ENCODE measurements at regions not wholly inside any gene's neighbourhood (a gene's known extent, or its start where the extent isn't known, plus 50 kb on each side); places are given as distances from the start of the nearest gene placed in this dataset.
A peak's percentile ranks its signal among the peaks of the same experiment; 100 is the strongest.

GRCh38 chr14:98984027-98984718, 287.8 kb downstream of the BCL11B start:
- no peaks in the 10 kb centered on the region for H3K27me3 ChIP-seq (ENCODE audit: control insufficient read depth, insufficient read depth, low read length, poor library complexity, severe bottlenecking)
- no peaks in the 10 kb centered on the region for H3K27me3 Mint-ChIP-seq (ENCODE audit: insufficient read depth)

GRCh38 chr14:98984719-98985041, 287.3 kb downstream of the BCL11B start:
- H3K27me3 ChIP-seq (ENCODE audit: control insufficient read depth, insufficient read depth, low read length, poor library complexity, severe bottlenecking), result no peaks in the 10 kb centered on the region

More at GRCh38 chr14:98984027-98984718, 287.8 kb downstream of the BCL11B start:
- WGBS, 2 experiments (ENCODE audit: insufficient coverage in 1 of 2, insufficient read length in 1 of 2), result 91 to 94% methylated on average over 4 to 11 of the region's 11 CpGs
- no peak overlapping the region for H3K4me3 Mint-ChIP-seq
- no peak for TF ChIP-seq CTCF (conservative IDR thresholded peaks at IDR 0.05)
- H3K9me3 Mint-ChIP-seq, result peaks cover 25% of the 10 kb centered on the region
- H3K4me1 ChIP-seq (ENCODE audit: control insufficient read depth, insufficient read depth, low read length), result peaks cover 5% of the 10 kb centered on the region
- peak; percentile 26 for DNase-seq
- H3K27ac Mint-ChIP-seq, result no peak overlapping the region
- H3K9ac ChIP-seq (ENCODE audit: extremely low read depth, low read length, poor library complexity, severe bottlenecking), result no peak overlapping the region
- no peaks in the 10 kb centered on the region for H3K36me3 ChIP-seq (ENCODE audit: control insufficient read depth, insufficient read depth, low read length)
- no peaks in the 10 kb centered on the region for H3K36me3 Mint-ChIP-seq (ENCODE audit: low read depth)
- H3K4me1 Mint-ChIP-seq, result peaks cover 18% of the 10 kb centered on the region
- no peaks in the 10 kb centered on the region for H3K9me3 ChIP-seq (ENCODE audit: control insufficient read depth, low read length)
- no peak overlapping the region for H3K4me3 ChIP-seq (ENCODE audit: low read length)
- no peak overlapping the region for H3K27ac ChIP-seq (ENCODE audit: low read depth, low read length)

GRCh38 chr14:98993818-98994217, 278.2 kb downstream of the BCL11B start:
- TF ChIP-seq CTCF (conservative IDR thresholded peaks at IDR 0.05), result no peak
- no peak overlapping the region for H3K4me3 Mint-ChIP-seq
- peaks cover 11% of the 10 kb centered on the region for H3K4me1 Mint-ChIP-seq
- H3K27me3 Mint-ChIP-seq (ENCODE audit: insufficient read depth), result peaks cover 18% of the 10 kb centered on the region
- 67 to 100% methylated on average over 1 of the region's 1 CpG for WGBS, 2 experiments (ENCODE audit: insufficient coverage in 1 of 2, insufficient read length in 1 of 2)
- no peaks in the 10 kb centered on the region for H3K36me3 Mint-ChIP-seq (ENCODE audit: low read depth)
- no peaks in the 10 kb centered on the region for H3K9me3 Mint-ChIP-seq
- H3K27me3 ChIP-seq (ENCODE audit: control insufficient read depth, insufficient read depth, low read length, poor library complexity, severe bottlenecking), result no peaks in the 10 kb centered on the region
- no peak overlapping the region for H3K4me3 ChIP-seq (ENCODE audit: low read length)
- H3K36me3 ChIP-seq (ENCODE audit: control insufficient read depth, insufficient read depth, low read length), result no peaks in the 10 kb centered on the region
- H3K4me1 ChIP-seq (ENCODE audit: control insufficient read depth, insufficient read depth, low read length), result no peaks in the 10 kb centered on the region
- no peaks in the 10 kb centered on the region for H3K9me3 ChIP-seq (ENCODE audit: control insufficient read depth, low read length)
- H3K27ac ChIP-seq (ENCODE audit: low read depth, low read length), result no peak overlapping the region
- no peak for DNase-seq
- no peak overlapping the region for H3K9ac ChIP-seq (ENCODE audit: extremely low read depth, low read length, poor library complexity, severe bottlenecking)
- no peak overlapping the region for H3K27ac Mint-ChIP-seq

More at GRCh38 chr14:98984719-98985041, 287.3 kb downstream of the BCL11B start:
- Mint-ChIP-seq H3K9me3 (peaks cover 21% of the 10 kb centered on the region), H3K4me3 (no peak overlapping the region), H3K27ac (no peak overlapping the region), H3K4me1 (peaks cover 18% of the 10 kb centered on the region), H3K36me3 (ENCODE audit: low read depth) (no peaks in the 10 kb centered on the region), H3K27me3 (ENCODE audit: insufficient read depth) (no peaks in the 10 kb centered on the region)
- peaks cover 5% of the 10 kb centered on the region for H3K4me1 ChIP-seq (ENCODE audit: control insufficient read depth, insufficient read depth, low read length)
- H3K4me3 ChIP-seq (ENCODE audit: low read length), result no peak overlapping the region
- 88 to 89% methylated on average over 5 to 7 of the region's 7 CpGs for WGBS, 2 experiments (ENCODE audit: insufficient coverage in 1 of 2, insufficient read length in 1 of 2)
- H3K36me3 ChIP-seq (ENCODE audit: control insufficient read depth, insufficient read depth, low read length), result no peaks in the 10 kb centered on the region
- TF ChIP-seq CTCF (conservative IDR thresholded peaks at IDR 0.05), result no peak
- peak; percentile 44 for DNase-seq
- no peaks in the 10 kb centered on the region for H3K9me3 ChIP-seq (ENCODE audit: control insufficient read depth, low read length)
- no peak overlapping the region for H3K27ac ChIP-seq (ENCODE audit: low read depth, low read length)
- no peak overlapping the region for H3K9ac ChIP-seq (ENCODE audit: extremely low read depth, low read length, poor library complexity, severe bottlenecking)

Measured in endodermal cell (in vitro differentiated cells).